Embryonic facial prominence (tissue), 1 donor: ENCODE measurements at regions not wholly inside any gene's neighbourhood (a gene's known extent, or its start where the extent isn't known, plus 50 kb on each side); places are given as distances from the start of the nearest gene placed in this dataset.
"Not testable (repeated sequence)": the region's sequence is repeated elsewhere in the genome, so short reads cannot be mapped to it uniquely, and the experiment has no call there.

Source experiments
- DNase-seq: peaks from one replicate; pipeline ENCODE4 v3.0.0-alpha.2; 2016; ENCODE audit errors: extremely low spot score

- no peak for DNase-seq
These were observed 107.2 kb upstream of the ZNF462 start for GRCh38 chr9:106755736-106756135.

GRCh38 chr9:106757514-106757913, 105.5 kb upstream of the ZNF462 start:
- no peak for DNase-seq

DNA sequence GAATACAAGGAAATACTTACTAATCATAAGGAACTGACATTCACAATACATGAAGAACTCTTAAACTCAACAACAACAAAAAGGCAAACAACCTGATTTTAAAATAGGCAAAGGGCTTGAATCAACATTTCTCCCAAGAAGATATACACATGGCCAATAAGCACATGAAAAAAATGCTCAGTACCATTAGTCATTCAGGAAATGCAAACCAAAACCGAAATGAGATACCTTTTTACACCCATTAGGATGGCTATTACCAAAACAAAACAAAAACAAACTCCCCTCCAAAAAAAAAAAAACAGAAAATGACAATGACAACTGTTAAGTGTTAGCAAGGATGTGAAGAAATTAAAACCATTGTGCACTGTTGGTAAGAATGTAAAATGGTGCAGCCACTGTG, 104.1 kb upstream of the ZNF462 start:
- DNase-seq: no peak

DNA sequence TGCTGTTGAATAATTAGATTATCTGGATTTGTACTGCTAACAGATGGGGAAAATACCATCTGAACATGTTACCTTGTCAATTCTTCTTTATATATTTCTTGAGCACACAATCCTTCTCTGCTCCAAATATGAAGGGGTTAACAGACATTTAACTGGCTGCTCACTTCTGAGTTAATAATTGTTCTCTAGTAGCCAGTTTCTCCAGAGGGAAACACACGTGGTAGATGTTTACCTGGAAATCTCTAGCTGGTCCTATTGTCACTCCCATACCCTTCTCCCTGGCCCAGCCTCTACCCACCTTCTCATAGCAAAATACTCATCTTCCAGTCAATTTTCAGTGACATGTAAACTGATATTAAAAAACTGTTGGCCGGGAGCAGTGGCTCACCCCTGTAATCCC, 101.5 kb upstream of the ZNF462 start:
- DNase-seq: no peak

- no peak for DNase-seq
These were observed 96.3 kb upstream of the ZNF462 start for GRCh38 chr9:106766616-106767015.

DNA sequence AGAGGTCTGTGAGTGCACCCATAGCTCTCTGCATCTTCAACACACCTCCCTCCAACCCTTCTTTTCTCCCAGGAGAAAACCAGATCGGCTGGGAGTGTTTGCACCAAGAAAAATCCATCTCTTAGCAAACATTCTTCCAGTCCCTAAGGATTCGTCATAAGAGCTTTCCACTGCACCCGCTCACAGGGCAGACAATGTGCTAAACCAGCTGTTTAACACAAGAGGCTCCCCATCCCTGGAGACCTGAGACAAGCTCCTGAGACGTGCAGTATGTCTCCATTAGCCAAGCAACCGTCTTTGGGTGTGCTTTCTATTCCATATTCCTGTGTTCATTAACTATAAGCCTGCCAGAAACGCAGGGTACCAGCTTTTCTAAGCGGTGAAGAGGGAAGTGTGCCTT, 93.6 kb upstream of the ZNF462 start:
- DNase-seq: no peak

- DNase-seq: no peak
These were observed 91.4 kb upstream of the ZNF462 start for GRCh38 chr9:106771608-106772007.

DNA sequence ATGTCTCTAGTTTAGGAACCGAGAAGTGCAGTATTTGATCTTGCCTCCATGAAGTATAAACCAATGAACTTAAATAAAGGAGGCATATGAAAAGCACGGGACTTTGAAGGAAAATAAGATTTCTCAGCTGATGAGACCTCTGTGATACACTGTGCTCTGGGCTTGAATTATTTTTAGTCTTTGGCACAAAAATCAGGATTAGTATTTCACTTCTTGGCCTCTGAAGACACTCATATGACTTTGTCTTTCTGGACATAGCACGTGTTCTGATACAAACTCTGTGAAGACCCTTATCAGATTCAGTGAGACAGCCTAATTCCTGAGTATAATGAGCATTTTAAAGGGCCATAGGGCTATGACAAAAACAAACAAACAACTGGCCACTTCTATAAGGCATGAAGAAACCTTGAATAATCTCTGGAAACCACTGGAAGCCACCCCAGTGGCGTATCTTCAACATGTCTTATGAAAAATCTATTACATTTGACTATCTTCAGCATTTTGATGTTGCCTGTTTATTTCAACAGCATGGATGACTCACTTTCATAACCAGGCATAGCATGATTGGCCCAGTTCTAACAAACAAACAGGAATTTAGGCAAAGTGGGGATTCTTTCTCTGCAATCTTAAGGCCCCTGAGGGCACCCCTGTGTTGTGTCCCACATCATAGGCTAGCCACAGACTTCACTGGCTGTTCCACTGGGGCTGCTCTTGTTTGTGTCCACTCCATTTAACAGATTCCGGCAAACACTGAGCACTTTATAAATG, 90.3 kb upstream of the ZNF462 start:
- no peak for DNase-seq

DNA sequence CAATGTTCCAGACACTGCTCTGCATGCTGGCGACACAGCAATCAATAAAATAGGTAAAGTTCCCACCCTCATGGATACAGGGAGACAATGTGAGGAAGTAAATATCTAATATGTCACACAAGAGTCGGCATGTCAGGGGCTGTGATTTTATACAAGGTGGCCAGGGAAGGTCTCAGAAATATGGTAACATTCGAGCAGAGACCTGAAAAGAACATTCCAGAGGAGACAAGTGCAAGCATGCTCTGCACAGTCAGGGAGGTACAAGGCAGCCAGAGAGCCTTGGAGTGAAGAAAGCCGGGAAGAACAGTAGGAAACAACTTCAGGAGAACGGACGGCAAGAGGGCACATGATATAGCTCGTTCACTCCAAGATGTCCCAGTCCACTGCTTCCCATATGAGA, 89.2 kb upstream of the ZNF462 start:
- no peak for DNase-seq

GRCh38 chr9:106775960-106776359, 87.0 kb upstream of the ZNF462 start:
- no peak for DNase-seq

GRCh38 chr9:106779796-106780195, 83.2 kb upstream of the ZNF462 start:
- DNase-seq: no peak

DNA sequence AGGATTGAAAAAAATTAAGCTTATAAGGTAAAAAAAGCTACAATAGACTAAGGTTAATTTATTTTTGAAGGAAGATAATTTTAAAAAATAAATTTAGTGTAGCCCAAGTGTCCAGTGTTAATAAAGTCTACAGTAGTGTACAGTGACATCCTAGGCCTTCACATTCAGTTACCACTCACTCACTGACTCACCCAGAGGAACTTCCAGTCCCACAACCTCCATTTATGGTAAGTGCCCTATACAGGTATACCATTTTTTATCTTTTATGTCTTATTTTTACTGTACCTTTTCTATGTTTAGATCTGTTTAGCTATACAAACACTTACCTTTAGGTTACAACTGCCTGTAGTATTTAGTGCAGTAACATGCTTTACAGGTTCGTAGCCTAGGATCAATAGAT, 79.8 kb upstream of the ZNF462 start:
- DNase-seq: no peak

DNA sequence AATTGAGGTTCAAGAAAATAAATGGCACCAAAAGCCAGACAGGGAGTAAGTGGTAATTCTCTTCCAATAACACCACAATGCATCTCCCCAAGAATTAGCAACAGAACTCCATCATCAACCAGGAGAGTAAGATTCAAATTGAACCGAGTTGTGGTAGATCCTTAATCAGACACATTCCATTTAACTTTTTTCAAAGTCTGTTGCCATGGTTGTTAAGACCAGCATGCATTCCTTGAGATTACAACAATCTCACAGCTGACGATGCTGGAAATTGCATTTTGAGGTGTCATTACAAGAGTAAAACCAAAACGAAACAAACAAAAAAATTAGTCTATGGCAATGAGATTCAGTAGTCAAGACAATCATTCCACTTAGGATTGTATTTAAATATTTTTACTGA, 78.9 kb upstream of the ZNF462 start:
- no peak for DNase-seq

GRCh38 chr9:106785200-106785599, 77.8 kb upstream of the ZNF462 start:
- no peak for DNase-seq

GRCh38 chr9:106788021-106788420, 74.9 kb upstream of the ZNF462 start:
- not testable (repeated sequence) for DNase-seq

GRCh38 chr9:106795031-106795430, 67.9 kb upstream of the ZNF462 start:
- DNase-seq: no peak

DNA sequence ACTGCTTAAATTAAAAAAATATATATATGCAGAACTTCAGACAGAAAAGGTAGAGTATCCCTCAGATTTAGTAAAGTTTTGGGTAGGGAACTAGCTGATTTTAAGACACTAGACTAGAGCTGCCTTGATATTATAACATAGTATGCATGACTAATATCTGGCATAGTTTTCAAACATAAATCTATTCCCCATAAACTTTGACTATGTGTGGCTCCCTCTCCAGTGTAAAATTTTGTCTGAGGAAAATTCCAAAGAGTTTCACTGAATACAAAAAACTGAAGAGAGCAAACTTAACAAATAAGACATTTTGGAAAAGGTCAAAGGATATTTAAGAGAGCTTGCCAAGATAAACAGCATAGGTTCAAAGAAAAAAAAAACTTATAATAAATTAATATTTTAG, 66.2 kb upstream of the ZNF462 start:
- DNase-seq: no peak

DNA sequence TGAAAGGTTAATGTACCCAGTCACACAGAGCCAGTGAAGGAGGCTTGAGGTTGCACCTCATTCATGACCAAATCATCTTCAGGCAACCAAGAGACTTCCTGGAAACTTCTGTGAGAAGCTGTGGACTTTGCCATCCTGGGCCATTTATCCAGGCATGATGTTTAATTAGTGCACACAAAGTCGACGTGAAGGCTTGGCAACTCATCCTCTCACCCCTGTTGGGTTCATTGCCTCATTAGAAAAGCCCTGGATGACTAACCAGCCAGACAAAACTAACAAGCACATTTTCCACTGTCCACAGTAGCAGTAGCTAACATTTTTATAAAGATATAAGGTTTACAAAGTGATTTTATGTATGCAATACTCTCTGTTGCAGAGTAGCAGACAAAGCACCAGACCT, 65.7 kb upstream of the ZNF462 start:
- no peak for DNase-seq

DNA sequence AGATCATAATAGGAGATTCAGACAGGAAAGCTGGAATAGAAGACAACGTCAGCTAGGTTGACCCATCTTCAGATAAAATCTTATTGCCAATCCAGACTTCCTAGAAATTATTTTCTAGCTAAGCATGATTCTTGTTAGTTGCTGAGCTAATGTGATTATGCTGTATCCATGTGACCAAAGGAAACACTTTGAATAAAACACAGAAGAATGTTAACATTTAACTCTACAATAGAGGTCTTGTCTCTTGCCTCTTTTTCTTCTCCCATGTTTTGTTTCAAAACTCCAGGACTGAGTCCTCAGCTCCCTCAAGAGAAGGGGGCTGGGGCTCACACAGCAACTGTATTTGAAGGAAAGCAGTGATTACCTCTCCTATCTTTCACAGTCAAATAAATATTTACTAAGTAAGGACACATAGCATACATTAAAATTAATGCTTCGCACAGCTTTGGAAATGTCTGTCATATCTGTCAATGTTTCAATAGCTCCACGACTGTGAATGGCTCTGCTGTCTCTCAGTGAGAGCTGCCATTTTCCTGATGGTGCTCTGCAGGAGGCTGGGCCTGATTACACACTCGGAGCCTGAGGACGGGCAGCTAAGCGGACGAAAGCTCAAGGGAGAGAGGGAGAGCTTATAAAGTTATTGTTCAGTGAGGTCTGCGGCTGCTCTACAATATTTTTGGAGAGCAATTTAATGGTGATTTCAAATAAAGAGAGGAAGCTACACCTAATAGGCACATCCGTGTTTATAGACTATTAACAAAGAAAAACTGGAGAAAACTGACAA, 64.8 kb upstream of the ZNF462 start:
- DNase-seq: no peak

DNA sequence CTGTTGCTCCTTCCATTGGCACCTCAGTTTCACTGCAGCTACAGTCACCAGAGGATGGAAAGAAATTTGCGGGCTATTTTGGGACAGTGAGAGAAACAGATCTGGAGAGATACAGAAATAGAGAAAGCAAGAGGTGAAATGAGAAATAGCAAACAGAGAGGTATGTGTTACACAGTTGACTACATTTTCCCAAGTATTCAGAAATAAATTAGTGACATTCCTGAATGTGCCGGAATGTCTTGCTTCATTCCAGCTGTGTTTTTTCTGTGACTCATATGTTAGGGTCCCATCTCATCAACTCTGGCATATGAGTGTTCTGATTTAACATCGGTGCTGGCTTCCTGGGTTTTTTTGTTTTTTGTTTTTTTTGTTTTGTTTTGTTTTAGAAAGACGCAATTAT, 63.8 kb upstream of the ZNF462 start:
- no peak for DNase-seq

DNA sequence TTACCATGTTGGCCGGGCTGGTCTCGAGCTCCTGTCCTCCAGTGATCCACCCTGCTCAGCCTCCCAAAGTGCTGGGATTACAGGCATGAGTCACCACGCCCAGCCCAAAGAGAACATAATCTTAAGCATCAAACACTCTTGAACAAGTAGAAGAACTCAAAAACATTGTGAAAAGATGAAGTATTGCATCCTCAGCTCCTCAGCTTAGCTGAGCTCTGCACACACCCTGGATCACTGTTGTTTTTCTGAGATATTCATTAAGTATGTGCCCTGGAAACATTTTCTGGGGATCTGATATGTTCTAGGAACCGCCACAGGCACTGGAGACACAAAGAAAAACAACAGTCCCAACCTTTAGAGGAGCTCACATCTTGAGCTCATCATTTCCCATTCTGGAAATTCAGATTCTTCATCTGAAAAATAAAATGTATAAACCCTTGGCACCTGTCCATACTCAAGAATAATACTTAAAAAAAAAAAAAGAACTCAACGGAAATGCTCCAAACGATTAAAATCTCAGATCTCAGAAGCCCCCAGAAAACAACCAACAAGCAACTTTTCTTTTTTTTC, 62.2 kb upstream of the ZNF462 start:
- no peak for DNase-seq

- no peak for DNase-seq
These were observed 61.1 kb upstream of the ZNF462 start for GRCh38 chr9:106801816-106802215.
